Heart right ventricle (tissue), 16 donors: ENCODE measurements at regions not wholly inside any gene's neighbourhood (a gene's known extent, or its start where the extent isn't known, plus 50 kb on each side); places are given as distances from the start of the nearest gene placed in this dataset.

Experiments used
- ATAC-seq, 8 donors: fragments of 200-7000 bp; cut with Tn5 transposase; one replicate each; pipeline ENCODE4 v1.9.1; 2020; ENCODE audit warnings: mild to moderate bottlenecking in 8 of 8, moderate library complexity in 8 of 8, moderate number of reproducible peaks in 1 of 8
- DNase-seq, 2 donors: peaks; one replicate each; pipeline ENCODE4 v3.0.0-alpha.2; 2020
- H3K27ac ChIP-seq, 10 donors: fragments of 200-600 bp; sonication (generic) in 2 of 10; one replicate each; pipeline versions ENCODE4 v1.5.0 to v1.8.0; 2020 to 2022; ENCODE audit warnings: mild to moderate bottlenecking in 3 of 10
- H3K27me3 ChIP-seq, 7 donors: fragments of 200-600 bp; one replicate each; pipeline ENCODE4 v1.8.0; 2021 to 2022; ENCODE audit warnings: mild to moderate bottlenecking in 2 of 7
- H3K36me3 ChIP-seq, 9 donors: fragments of 200-600 bp; sonication (generic) in 1 of 9; one replicate each; pipeline versions ENCODE4 v1.5.0 to v1.8.0; 2020 to 2022; ENCODE audit warnings: mild to moderate bottlenecking in 2 of 9
- H3K4me1 ChIP-seq, 9 donors: fragments of 200-600 bp; sonication (generic) in 1 of 9; one replicate each; pipeline versions ENCODE4 v1.5.0 to v1.8.0; 2020 to 2022; ENCODE audit warnings: mild to moderate bottlenecking in 4 of 9
- H3K4me3 ChIP-seq, 10 donors: fragments of 200-600 bp; sonication (generic) in 2 of 10; one replicate each; pipeline versions ENCODE4 v1.5.0 to v1.8.0; 2020 to 2022; ENCODE audit warnings: mild to moderate bottlenecking in 7 of 10, moderate library complexity in 2 of 10
- H3K9me3 ChIP-seq, 11 donors: fragments of 200-600 bp in 10 of 11; sonication (generic) in 2 of 11; one replicate each; pipeline versions ENCODE4 v1.5.0 to v1.8.0; 2013 to 2022; ENCODE audit warnings: mild to moderate bottlenecking in 2 of 11, control low read depth in 1 of 11, moderate library complexity in 1 of 11
- CTCF ChIP-seq, 9 donors: fragments of 200-600 bp; sonication (generic) in 2 of 9; IDR thresholded peaks; one replicate each; pipeline versions ENCODE4 v1.5.0 to v1.8.0; 2021 to 2022; ENCODE audit warnings: antibody characterized with exemption in 9 of 9, mild to moderate bottlenecking in 5 of 9, moderate library complexity in 1 of 9
- WGBS, 2 donors: extraction: QIAGEN DNeasy Blood & Tissue Kit; methylation state at CpG; one replicate each; pipeline ENCODE4 v1.1.7; 2013; ENCODE audit warnings: inconsistent platforms in 1 of 2; 5-methylcytosine and 5-hydroxymethylcytosine counted together
- intact Hi-C, 10 donors: fragments of 100-400 bp; cut with DNase I; formaldehyde crosslinking; loops; one replicate each; pipeline versions ENCODE4 v1.11.1 to v1.14.2; 2022
- donor health status: Arrhythmogenic right ventricular cardiomyopathy.
- donor health status: ischemic (EF 13 %, LVEDD 7.1; RV severe dilation, severe dysfunction).
- donor health status: healthy with polysubstance abuse.
- donor health status: DM: no; HTN: yes; CAD: no.
- donor health status: DM: no; HTN: no; CAD: no.
- donor health status: ischemic (EF 25% LVEDD 6.9; RV normal size, moderate dysfunction).
- donor health status: ischemic (EF 25% LVEDD 5.7; RV mildly dilated, moderate dysfunction).
- donor health status: healthy.
- donor health status: DM: yes; HTN: yes; CAD: no.
- donor health status: Ischemic cardiomyopathy.
- donor health status: ischemic (EF 35%, LVEDD 5.7; RV mildly dilated, moderate dysfunction).
- donor health status: nonischemic (EF 11% LVEDD 7.7; RV severe dilation, severe dysfunction).
- donor health status: DM: yes; HTN: yes; CAD: no.
- donor health status: PGD.
- donor health status: ischemic (EF 29% LVEDD 5.4; RV normal size, mild dysfunction).
- donor health status: nonischemic (EF 23%, LVEDD 6.1; RV moderate dilation, normal function).

- Histone ChIP-seq H3K36me3 (no peaks in the 10 kb centered on the region), H3K9me3 (no peaks in the 10 kb centered on the region), H3K4me3 (no peak overlapping the region), H3K27me3 (peaks cover 0 to 3% (median 0%) of the 10 kb centered on the region in 7 donors), H3K27ac (no peak overlapping the region), H3K4me1 (no peaks in the 10 kb centered on the region)
- intact Hi-C loops, result no loop called here
- no peak for ATAC-seq
- no peak for DNase-seq
- 88 to 89% methylated on average over 9 of the region's 9 CpGs for WGBS, 2 donors
- no peak for TF ChIP-seq CTCF (IDR thresholded peaks at IDR 0.05)
Measured at GRCh38 chr13:107712145-107712860, 503.0 kb downstream of the LIG4 start.

GRCh38 chr13:107690181-107690580 lies 525.2 kb downstream of the LIG4 start:
- Histone ChIP-seq H3K4me3 (no peak overlapping the region), H3K27me3 (no peaks in the 10 kb centered on the region), H3K27ac (no peak overlapping the region), H3K36me3 (no peaks in the 10 kb centered on the region), H3K9me3 (no peaks in the 10 kb centered on the region), H3K4me1 (no peaks in the 10 kb centered on the region)
- 27 to 37% methylated on average over 2 of the region's 2 CpGs for WGBS, 2 donors
- TF ChIP-seq CTCF (IDR thresholded peaks at IDR 0.05), result no peak
- intact Hi-C loops, result no loop called here
- DNase-seq (no peak), ATAC-seq (no peak)

DNA sequence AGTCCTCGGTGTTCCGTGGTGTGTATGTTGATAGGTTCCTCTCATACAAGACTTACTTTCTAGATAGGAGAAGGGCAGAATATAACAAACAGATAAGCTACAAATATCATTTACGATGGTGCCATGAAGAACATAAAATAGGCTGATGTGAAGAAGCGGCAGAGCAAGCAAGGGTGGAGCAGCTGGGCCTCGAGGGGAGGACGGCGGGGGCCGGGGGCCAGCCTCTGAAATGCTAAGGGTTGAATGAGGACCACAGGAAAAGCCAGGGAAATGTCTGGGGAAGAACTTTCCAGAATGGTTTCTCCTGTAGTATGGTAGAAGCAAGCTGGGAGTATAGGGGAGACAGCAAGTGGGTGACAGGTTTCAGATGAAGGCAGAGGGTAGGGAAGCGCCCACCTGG lies 529.5 kb downstream of the LIG4 start:
- 82 to 84% methylated on average over 9 of the region's 9 CpGs for WGBS, 2 donors

DNA sequence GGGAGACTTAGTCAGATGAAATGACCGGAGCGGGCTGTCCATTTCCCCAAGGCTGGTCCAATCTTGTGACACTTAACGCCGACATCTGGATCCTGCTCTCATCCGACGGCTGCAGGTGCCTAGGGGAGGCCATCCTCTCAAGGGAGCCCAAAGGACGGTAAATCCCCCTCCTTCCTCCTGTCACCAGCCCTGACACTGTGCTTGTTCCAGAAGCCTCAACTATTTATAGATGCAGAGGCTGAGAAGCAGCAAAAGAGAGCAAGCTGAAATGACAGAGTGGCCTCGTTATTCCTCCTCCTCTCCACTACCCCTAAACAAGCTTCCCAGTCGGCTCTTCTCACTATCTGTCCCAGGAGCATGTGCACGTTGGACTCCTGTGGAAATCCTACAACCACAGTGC lies 533.7 kb downstream of the LIG4 start:
- ATAC-seq (peak in 2 of 8 donors; percentile 39 to 55), DNase-seq (no peak)
- Histone ChIP-seq H3K27me3 (peaks cover 0 to 5% (median 0%) of the 10 kb centered on the region in 7 donors), H3K4me3 (no peak overlapping the region), H3K4me1 (no peaks in the 10 kb centered on the region), H3K9me3 (no peaks in the 10 kb centered on the region), H3K36me3 (no peaks in the 10 kb centered on the region), H3K27ac (no peak overlapping the region)
- intact Hi-C loops, result no loop called here
- no peak for TF ChIP-seq CTCF (IDR thresholded peaks at IDR 0.05)
- WGBS, 2 donors, result 12 to 26% methylated on average over 10 of the region's 10 CpGs

More for the DNA sequence above, 529.5 kb downstream of the LIG4 start:
- Histone ChIP-seq H3K36me3 (no peaks in the 10 kb centered on the region), H3K27me3 (no peaks in the 10 kb centered on the region), H3K4me3 (no peak overlapping the region), H3K27ac (no peak overlapping the region), H3K9me3 (no peaks in the 10 kb centered on the region), H3K4me1 (no peaks in the 10 kb centered on the region)
- no peak for TF ChIP-seq CTCF (IDR thresholded peaks at IDR 0.05)
- DNase-seq (no peak), ATAC-seq (no peak)
- intact Hi-C loops, result no loop called here
